ENCODE measurements at regions not wholly inside any gene's neighbourhood (a gene's known extent, or its start where the extent isn't known, plus 50 kb on each side); places are given as distances from the start of the nearest gene placed in this dataset.

DNA sequence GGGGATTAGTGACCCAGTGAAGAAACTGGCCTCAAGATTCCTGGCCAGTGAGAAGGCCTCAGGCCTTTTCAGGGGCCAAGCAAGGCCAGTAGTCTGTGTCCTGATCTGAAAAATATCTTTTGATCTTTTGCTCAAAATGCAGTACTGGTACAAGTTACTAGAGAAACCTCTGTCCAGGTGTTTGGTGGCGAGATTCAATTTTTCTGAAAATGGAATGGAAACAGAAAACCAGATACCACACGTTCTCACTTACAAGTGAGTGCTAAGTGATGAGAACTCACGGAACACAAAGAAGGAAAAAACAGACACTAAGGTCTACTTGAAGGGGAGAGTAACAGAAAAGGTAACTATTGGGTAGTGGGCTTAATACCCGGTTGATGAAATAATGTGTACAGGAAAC is 463.4 kb downstream of the ZIC1 start:
- TF ChIP-seq, protein P1, sequence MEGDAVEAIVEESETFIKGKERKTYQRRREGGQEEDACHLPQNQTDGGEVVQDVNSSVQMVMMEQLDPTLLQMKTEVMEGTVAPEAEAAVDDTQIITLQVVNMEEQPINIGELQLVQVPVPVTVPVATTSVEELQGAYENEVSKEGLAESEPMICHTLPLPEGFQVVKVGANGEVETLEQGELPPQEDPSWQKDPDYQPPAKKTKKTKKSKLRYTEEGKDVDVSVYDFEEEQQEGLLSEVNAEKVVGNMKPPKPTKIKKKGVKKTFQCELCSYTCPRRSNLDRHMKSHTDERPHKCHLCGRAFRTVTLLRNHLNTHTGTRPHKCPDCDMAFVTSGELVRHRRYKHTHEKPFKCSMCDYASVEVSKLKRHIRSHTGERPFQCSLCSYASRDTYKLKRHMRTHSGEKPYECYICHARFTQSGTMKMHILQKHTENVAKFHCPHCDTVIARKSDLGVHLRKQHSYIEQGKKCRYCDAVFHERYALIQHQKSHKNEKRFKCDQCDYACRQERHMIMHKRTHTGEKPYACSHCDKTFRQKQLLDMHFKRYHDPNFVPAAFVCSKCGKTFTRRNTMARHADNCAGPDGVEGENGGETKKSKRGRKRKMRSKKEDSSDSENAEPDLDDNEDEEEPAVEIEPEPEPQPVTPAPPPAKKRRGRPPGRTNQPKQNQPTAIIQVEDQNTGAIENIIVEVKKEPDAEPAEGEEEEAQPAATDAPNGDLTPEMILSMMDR (IDR thresholded peaks at IDR 0.05) = no peak
- no peak for TF ChIP-seq POLR2A (IDR thresholded peaks at IDR 0.05)
